Mesothelial cell of epicardium (in vitro differentiated cells): ENCODE measurements at regions not wholly inside any gene's neighbourhood (a gene's known extent, or its start where the extent isn't known, plus 50 kb on each side); places are given as distances from the start of the nearest gene placed in this dataset.

Experiments used
- DNase-seq, 2 experiments: peaks; one replicate each; pipeline ENCODE4 v3.0.0; 2021; ENCODE audit warnings: low spot score in 2 of 2; ENCODE audit not compliant: unreplicated experiment in 2 of 2
- H3K27ac Mint-ChIP-seq: 2 replicates; pipeline ENCODE4 v1.8.0; 2021; ENCODE audit warnings: mixed read lengths
- H3K27me3 Mint-ChIP-seq: 2 replicates; pipeline ENCODE4 v1.8.0; 2021; ENCODE audit warnings: low read depth, mixed read lengths
- H3K36me3 Mint-ChIP-seq: 2 replicates; pipeline ENCODE4 v1.8.0; 2021; ENCODE audit warnings: mixed read lengths
- H3K4me1 Mint-ChIP-seq: 2 replicates; pipeline ENCODE4 v1.8.0; 2021; ENCODE audit warnings: mixed read lengths
- H3K4me3 Mint-ChIP-seq: 2 replicates; pipeline ENCODE4 v1.8.0; 2021; ENCODE audit warnings: mild to moderate bottlenecking, moderate library complexity, mixed read lengths
- H3K9me3 Mint-ChIP-seq: 2 replicates; pipeline ENCODE4 v1.8.0; 2021; ENCODE audit warnings: mixed read lengths
- TF ChIP-seq, protein P1 (sequence below): fragments of 200-600 bp; sonication (generic); IDR thresholded peaks from one replicate; pipeline ENCODE4 v1.5.0; 2021; ENCODE audit warnings: antibody characterized with exemption; ENCODE audit not compliant: unreplicated experiment

DNA sequence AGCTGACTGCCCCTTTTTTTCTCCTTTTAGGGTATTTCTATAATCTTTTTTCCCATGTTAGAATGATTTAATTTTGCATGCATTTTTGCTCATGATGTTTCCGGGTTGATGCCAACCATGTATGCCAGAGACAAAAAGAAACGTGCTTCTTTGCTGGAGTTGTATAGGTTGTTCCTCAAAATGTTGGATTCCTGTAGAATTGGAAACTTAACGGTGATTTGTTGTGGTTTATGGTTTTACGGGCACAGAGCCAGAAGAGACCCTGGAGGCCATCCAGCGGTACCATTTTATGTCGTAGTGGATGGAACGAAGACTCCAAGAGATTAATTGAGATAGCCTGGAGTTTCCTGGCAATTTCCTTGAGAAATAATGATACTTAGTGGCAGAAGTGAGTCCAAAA lies 481.5 kb upstream of the RGMA start:
- DNase-seq = no peak
- H3K27me3 Mint-ChIP-seq = peaks cover 37% of the 10 kb centered on the region
- no peak overlapping the region for H3K4me3 Mint-ChIP-seq
- peaks cover 2% of the 10 kb centered on the region for H3K4me1 Mint-ChIP-seq
- no peaks in the 10 kb centered on the region for H3K9me3 Mint-ChIP-seq
- H3K27ac Mint-ChIP-seq = no peak overlapping the region
- H3K36me3 Mint-ChIP-seq = no peaks in the 10 kb centered on the region
- TF ChIP-seq, protein P1, sequence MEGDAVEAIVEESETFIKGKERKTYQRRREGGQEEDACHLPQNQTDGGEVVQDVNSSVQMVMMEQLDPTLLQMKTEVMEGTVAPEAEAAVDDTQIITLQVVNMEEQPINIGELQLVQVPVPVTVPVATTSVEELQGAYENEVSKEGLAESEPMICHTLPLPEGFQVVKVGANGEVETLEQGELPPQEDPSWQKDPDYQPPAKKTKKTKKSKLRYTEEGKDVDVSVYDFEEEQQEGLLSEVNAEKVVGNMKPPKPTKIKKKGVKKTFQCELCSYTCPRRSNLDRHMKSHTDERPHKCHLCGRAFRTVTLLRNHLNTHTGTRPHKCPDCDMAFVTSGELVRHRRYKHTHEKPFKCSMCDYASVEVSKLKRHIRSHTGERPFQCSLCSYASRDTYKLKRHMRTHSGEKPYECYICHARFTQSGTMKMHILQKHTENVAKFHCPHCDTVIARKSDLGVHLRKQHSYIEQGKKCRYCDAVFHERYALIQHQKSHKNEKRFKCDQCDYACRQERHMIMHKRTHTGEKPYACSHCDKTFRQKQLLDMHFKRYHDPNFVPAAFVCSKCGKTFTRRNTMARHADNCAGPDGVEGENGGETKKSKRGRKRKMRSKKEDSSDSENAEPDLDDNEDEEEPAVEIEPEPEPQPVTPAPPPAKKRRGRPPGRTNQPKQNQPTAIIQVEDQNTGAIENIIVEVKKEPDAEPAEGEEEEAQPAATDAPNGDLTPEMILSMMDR = no peak

DNA sequence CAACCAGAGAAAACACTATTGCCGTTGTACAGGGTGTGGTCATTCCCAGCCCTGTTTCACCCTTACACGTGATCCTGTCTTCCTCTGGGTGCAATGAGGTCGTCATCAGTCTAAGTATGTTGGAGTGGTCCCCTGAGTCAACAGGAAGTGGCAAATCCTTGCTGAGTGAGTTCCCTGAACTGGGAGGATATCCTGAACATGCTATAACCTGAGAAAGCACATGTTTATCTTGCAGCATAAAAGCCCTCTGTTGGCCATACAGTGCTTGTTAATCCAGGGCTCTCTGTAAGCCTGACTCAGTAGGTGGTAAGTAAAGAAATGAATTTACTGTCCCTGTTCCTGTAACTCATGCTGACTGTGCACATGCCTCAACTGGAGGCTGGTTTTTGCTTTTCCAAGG lies 477.8 kb upstream of the RGMA start:
- Mint-ChIP-seq H3K36me3 (no peaks in the 10 kb centered on the region), H3K9me3 (no peaks in the 10 kb centered on the region), H3K27me3 (peaks cover 58% of the 10 kb centered on the region), H3K27ac (no peak overlapping the region), H3K4me1 (no peaks in the 10 kb centered on the region), H3K4me3 (no peak overlapping the region)
- TF ChIP-seq, protein P1 = no peak
- no peak for DNase-seq

DNA sequence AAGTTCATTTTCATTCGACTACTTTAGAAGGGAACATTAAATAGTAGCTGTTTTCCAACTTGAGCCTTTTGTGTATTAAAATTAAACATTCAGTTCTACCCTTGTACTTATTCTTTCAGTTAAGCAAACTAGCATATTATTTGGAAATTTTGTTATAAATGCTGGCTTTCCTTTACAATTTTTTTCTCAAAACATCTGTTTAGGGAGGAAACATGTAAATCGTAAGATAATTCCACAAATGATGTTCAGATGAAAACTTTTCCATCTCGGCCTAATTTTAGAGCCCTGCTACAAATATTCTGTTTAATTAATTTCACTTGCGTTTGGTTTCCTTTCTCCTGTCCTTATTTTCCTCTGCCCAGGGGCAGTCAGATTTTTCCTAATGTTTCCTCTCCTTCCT lies 476.2 kb upstream of the RGMA start:
- H3K9me3 Mint-ChIP-seq = no peaks in the 10 kb centered on the region
- H3K36me3 Mint-ChIP-seq = no peaks in the 10 kb centered on the region
- H3K27me3 Mint-ChIP-seq = peaks cover 46% of the 10 kb centered on the region
- H3K27ac Mint-ChIP-seq = no peak overlapping the region
- no peaks in the 10 kb centered on the region for H3K4me1 Mint-ChIP-seq
- TF ChIP-seq, protein P1 = no peak
- DNase-seq = no peak
- H3K4me3 Mint-ChIP-seq = no peak overlapping the region

DNA sequence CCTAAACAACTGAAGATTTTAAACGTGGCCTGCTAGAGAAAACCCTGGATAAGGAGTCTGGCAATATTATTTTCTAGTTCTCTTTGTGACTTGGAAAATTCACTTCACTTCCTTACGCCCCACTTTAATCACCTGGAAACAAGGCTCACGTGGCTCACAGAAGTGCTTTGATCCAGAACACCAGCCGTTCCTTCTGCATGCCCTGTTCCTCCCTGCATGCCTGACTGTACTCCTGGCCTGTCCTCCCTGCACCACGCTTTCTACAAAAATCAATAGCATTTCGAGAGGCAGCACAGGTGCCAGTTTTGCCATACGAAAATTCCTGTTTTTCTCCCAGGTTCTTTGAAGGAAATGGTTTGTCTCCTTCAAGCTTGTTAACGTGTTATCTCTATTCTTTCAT lies 474.2 kb upstream of the RGMA start:
- Mint-ChIP-seq H3K9me3 (no peaks in the 10 kb centered on the region), H3K4me3 (no peak overlapping the region)

DNA sequence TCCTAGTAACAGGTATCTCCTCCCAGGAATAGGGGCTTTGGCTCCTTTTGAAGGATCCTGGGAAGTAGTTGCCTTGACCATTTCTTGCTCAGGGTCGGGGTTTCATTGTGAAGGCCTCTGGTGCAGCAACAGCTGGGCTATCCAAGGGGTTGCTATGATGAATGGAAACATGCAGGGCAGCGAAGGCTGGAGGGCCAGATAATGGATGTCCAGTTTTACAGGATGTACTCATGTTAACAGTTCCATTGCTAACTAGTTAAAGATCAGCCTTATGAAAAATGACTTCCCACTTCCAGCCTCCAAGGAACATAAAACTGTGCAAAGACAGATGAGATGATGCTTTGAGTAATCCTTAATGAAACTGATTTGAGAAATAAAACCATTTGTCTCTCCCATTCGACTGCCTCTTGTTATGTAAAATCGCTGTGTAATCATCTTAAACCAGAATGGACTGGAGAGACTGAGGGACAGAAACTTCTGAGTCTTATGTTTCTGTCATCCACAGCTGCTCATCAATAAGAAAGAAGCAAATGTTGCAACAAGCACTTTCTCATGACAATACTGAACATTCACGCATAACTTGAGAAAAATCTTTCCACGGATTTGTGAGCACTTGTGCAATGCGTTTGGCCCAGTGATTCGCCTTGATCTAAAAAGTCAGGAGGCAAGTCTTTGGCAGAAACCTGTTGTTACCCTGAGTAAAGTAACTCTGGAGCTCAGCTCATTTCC lies 473.5 kb upstream of the RGMA start:
- TF ChIP-seq, protein P1 = no peak
- Mint-ChIP-seq H3K4me1 (no peaks in the 10 kb centered on the region), H3K36me3 (no peaks in the 10 kb centered on the region), H3K4me3 (no peak overlapping the region), H3K27me3 (peaks cover 48% of the 10 kb centered on the region), H3K9me3 (no peaks in the 10 kb centered on the region), H3K27ac (no peak overlapping the region)
- no peak for DNase-seq

More for the DNA sequence above, 474.2 kb upstream of the RGMA start:
- Mint-ChIP-seq H3K4me1 (no peaks in the 10 kb centered on the region), H3K27me3 (peaks cover 44% of the 10 kb centered on the region), H3K36me3 (no peaks in the 10 kb centered on the region), H3K27ac (no peak overlapping the region)
- TF ChIP-seq, protein P1 = no peak
- no peak for DNase-seq

DNA sequence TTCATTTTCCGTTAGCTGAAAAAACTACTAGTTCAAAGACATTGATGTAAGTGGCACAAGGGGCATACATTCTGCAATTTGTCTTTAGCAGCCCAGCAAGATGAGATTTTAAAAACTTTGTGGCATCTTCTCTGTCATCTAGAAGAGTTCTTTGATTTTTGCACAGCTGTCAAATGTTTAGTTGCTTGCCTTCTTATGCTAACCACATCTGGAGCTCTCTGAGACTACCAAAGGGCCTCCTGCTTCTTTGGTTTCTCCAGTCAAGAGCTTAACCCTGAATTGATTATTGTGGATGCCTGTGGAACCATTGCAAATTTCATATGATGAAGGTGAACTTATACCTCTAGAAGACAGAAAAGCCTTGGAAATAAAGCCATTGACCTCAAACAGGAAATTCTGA lies 468.7 kb upstream of the RGMA start:
- no peaks in the 10 kb centered on the region for H3K9me3 Mint-ChIP-seq
- no peaks in the 10 kb centered on the region for H3K4me1 Mint-ChIP-seq
- TF ChIP-seq, protein P1 = no peak
- no peaks in the 10 kb centered on the region for H3K36me3 Mint-ChIP-seq
- no peak for DNase-seq
- no peak overlapping the region for H3K4me3 Mint-ChIP-seq
- H3K27me3 Mint-ChIP-seq = peaks cover 61% of the 10 kb centered on the region
- H3K27ac Mint-ChIP-seq = no peak overlapping the region
